Astrocyte (in vitro differentiated cells and primary cell): ENCODE measurements at regions not wholly inside any gene's neighbourhood (a gene's known extent, or its start where the extent isn't known, plus 50 kb on each side); places are given as distances from the start of the nearest gene placed in this dataset.

Experiments
- CTCF ChIP-seq: IDR thresholded peaks from 2 replicates; pipeline ENCODE4 v1.5.1; 2011; ENCODE audit warnings: low read depth, mild to moderate bottlenecking, inconsistent platforms, low read length, moderate library complexity; ENCODE audit not compliant: insufficient read depth
- EZH2 ChIP-seq: IDR thresholded peaks from 2 replicates; pipeline ENCODE4 v1.6.1; 2012; ENCODE audit warnings: mild to moderate bottlenecking, low read length, inconsistent platforms; ENCODE audit not compliant: insufficient read depth

DNA sequence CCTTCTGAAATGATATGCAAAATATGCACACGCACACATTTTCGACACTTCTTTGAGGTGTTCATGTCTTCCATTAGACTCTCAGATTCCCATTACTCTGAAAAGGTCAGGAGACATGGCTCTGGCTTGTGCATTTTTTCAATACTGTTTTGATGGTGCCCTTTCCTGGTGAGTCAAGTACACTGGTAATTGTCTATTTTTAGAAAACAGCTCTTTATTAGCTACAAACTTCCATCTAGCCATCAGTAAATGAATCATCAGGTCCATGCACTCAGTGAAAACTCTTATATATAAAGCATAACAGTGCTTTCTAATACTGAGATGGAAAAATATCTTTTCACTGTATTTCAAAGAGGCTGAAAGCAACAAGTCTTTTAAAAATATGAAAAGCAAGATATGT, 194.9 kb downstream of the GALNT1 start:
- no peak for TF ChIP-seq CTCF
- TF ChIP-seq EZH2 = no peak
